PC-3 (cell line): ENCODE measurements at regions not wholly inside any gene's neighbourhood (a gene's known extent, or its start where the extent isn't known, plus 50 kb on each side); places are given as distances from the start of the nearest gene placed in this dataset.

Source experiments
- ATAC-seq: fragments of 200-7000 bp; cut with Tn5 transposase; 2 replicates; pipeline ENCODE4 v1.9.1; 2020; ENCODE audit warnings: mild to moderate bottlenecking, moderate library complexity
- BruUV-seq: library from RNA; stranded (reverse); fragments of 400-500 nt; replicated peaks from 2 replicates; lab custom pipeline; 2021; lab: Mats Ljungman, UMichigan
- CTCF ChIA-PET: fragments of 300-600 bp; sonication (Branson Sonifier 250); formaldehyde crosslinking; loops from one replicate; lab custom pipeline; 2022; ENCODE audit warnings: antibody characterized with exemption; lab: Charles Lee
- POLR2A ChIA-PET: fragments of 300-600 bp; sonication (Branson Sonifier 250); formaldehyde crosslinking; loops from one replicate; lab custom pipeline; 2022; ENCODE audit warnings: antibody characterized with exemption; ENCODE audit not compliant: unreplicated experiment; lab: Charles Lee
- DNase-seq: peaks from one replicate; pipeline ENCODE4 v3.0.0-alpha.2; 2015
- H2AFZ ChIP-seq: fragments of 300-600 bp; sonication (generic); 2 replicates; pipeline ENCODE4 v1.6.0; 2016; ENCODE audit warnings: antibody characterized with exemption, low read length
- H3F3A ChIP-seq: fragments of 300-600 bp; sonication (generic); one replicate; pipeline ENCODE4 v1.6.0; 2017; ENCODE audit warnings: antibody characterized with exemption, low read length, control low read depth, mild to moderate bottlenecking; ENCODE audit not compliant: unreplicated experiment
- H3K27ac ChIP-seq: fragments of 300-600 bp; sonication (generic); 2 replicates; pipeline ENCODE4 v1.5.1; 2016; ENCODE audit warnings: mild to moderate bottlenecking, low read length
- H3K27me3 ChIP-seq: fragments of 300-600 bp; sonication (generic); 2 replicates; pipeline ENCODE4 v1.6.1; 2016; ENCODE audit warnings: low read length, mixed read lengths
- H3K36me3 ChIP-seq: fragments of 300-600 bp; sonication (generic); 2 replicates; pipeline ENCODE4 v1.6.1; 2016; ENCODE audit warnings: low read depth, mixed run types, low read length, mixed read lengths
- H3K4me1 ChIP-seq: fragments of 300-600 bp; sonication (generic); 2 replicates; pipeline ENCODE4 v1.5.1; 2016; ENCODE audit warnings: low read length; ENCODE audit not compliant: insufficient read depth
- H3K4me2 ChIP-seq: fragments of 300-600 bp; sonication (generic); 2 replicates; pipeline ENCODE4 v1.6.0; 2016; ENCODE audit warnings: low read length
- H3K4me3 ChIP-seq: fragments of 300-600 bp; sonication (generic); 2 replicates; pipeline ENCODE4 v1.5.1; 2016; ENCODE audit warnings: mild to moderate bottlenecking, low read length, mixed read lengths
- H3K79me2 ChIP-seq: fragments of 300-600 bp; sonication (generic); 2 replicates; pipeline ENCODE4 v1.6.1; 2017; ENCODE audit warnings: low read length, mixed read lengths
- H3K9ac ChIP-seq: fragments of 300-600 bp; sonication (generic); 2 replicates; pipeline ENCODE4 v1.6.0; 2016; ENCODE audit warnings: mild to moderate bottlenecking, low read length
- H3K9me2 ChIP-seq: fragments of 300-600 bp; sonication (generic); replicated peaks from 2 replicates; pipeline ENCODE4 v1.6.1; 2016; ENCODE audit warnings: mixed run types, low read length, mixed read lengths
- H3K9me3 ChIP-seq: fragments of 300-600 bp; sonication (generic); 2 replicates; pipeline ENCODE4 v1.6.1; 2016; ENCODE audit warnings: low read length, mixed read lengths
- H4K20me1 ChIP-seq: fragments of 300-600 bp; sonication (generic); 2 replicates; pipeline ENCODE4 v1.6.1; 2016; ENCODE audit warnings: low read length, mixed read lengths
- CTCF ChIP-seq: fragments of 300-600 bp; sonication (generic); conservative IDR thresholded peaks from 2 replicates; pipeline ENCODE4 v1.5.1; 2017; ENCODE audit warnings: antibody characterized with exemption, low read depth, mild to moderate bottlenecking, low read length
- EZH2 ChIP-seq: fragments of 300-600 bp; sonication (generic); IDR thresholded peaks from one replicate; pipeline ENCODE4 v1.6.1; 2017; ENCODE audit warnings: antibody characterized with exemption, mild to moderate bottlenecking, low read length; ENCODE audit not compliant: unreplicated experiment
- EZH2phosphoT487 ChIP-seq: fragments of 300-600 bp; sonication (generic); IDR thresholded peaks from 2 replicates; pipeline ENCODE4 v1.6.1; 2018; ENCODE audit warnings: mild to moderate bottlenecking, antibody characterized with exemption, low read length, borderline replicate concordance
- intact Hi-C: fragments of 100-400 bp; cut with micrococcal nuclease; formaldehyde crosslinking; loops from 2 replicates; pipeline ENCODE4 v1.9.0; 2023

GRCh38 chr6:166707045-166707444 lies 80.0 kb upstream of the RPS6KA2 start:
- H3K27ac ChIP-seq, result peak overlapping the region; percentile 2
- peak overlapping the region; percentile 41; the same call in 1 of the 2 replicates for H2AFZ ChIP-seq
- peak; percentile 65 for DNase-seq
- H3F3A ChIP-seq, result no peaks in the 10 kb centered on the region
- H3K27me3 ChIP-seq, result no peaks in the 10 kb centered on the region
- ATAC-seq, result peak; percentile 96
- H3K4me3 ChIP-seq, result no peak overlapping the region
- 0 out of 2 replicates have a peak, but pooled peaks cover 9% of the 10 kb centered on the region for H3K4me1 ChIP-seq
- no peaks in the 10 kb centered on the region for H3K9me3 ChIP-seq
- peak overlapping the region; percentile 35 for H3K4me2 ChIP-seq
- TF ChIP-seq CTCF (peak; percentile 71), EZH2 (no peak)
- ChIA-PET CTCF (interaction anchor here (0.5 to 1.1 kb wide), 5 partner anchors 33 to 79 kb away, joined by 3 to 4 read pairs (median 4); no protein-coding TSS in a partner anchor), POLR2A (no interaction called here)
- intact Hi-C loops, result loop anchor here (2.0 kb wide), 2 partner anchors 14 to 64 kb away; no protein-coding TSS in a partner anchor
- no peaks in the 10 kb centered on the region for H3K36me3 ChIP-seq
- no peaks in the 10 kb centered on the region for H4K20me1 ChIP-seq
- no peaks in the 10 kb centered on the region for H3K79me2 ChIP-seq
- BruUV-seq, result no TSS peak
- H3K9ac ChIP-seq, result 0 out of 2 replicates have a peak overlapping the region, but pooled peaks have one; percentile 4
- no peaks in the 10 kb centered on the region for H3K9me2 ChIP-seq

GRCh38 chr6:166705069-166705468 lies 78.0 kb upstream of the RPS6KA2 start:
- H3K27ac ChIP-seq, result no peak overlapping the region
- no peaks in the 10 kb centered on the region for H3K9me2 ChIP-seq
- H3K9me3 ChIP-seq, result no peaks in the 10 kb centered on the region
- H3K36me3 ChIP-seq, result no peaks in the 10 kb centered on the region
- no peak for ATAC-seq
- H2AFZ ChIP-seq, result no peak overlapping the region
- H3K4me2 ChIP-seq, result no peak overlapping the region
- H3K79me2 ChIP-seq, result no peaks in the 10 kb centered on the region
- ChIA-PET POLR2A (no interaction called here), CTCF (no interaction called here)
- no TSS peak for BruUV-seq
- no peak for DNase-seq
- intact Hi-C loops, result no loop called here
- H3K4me1 ChIP-seq, result 0 out of 2 replicates have a peak, but pooled peaks cover 9% of the 10 kb centered on the region
- TF ChIP-seq EZH2 (no peak), EZH2phosphoT487 (no peak), CTCF (no peak)
- H3F3A ChIP-seq, result no peaks in the 10 kb centered on the region
- H3K9ac ChIP-seq, result no peak overlapping the region
- H4K20me1 ChIP-seq, result no peaks in the 10 kb centered on the region
- H3K4me3 ChIP-seq, result no peak overlapping the region
- no peaks in the 10 kb centered on the region for H3K27me3 ChIP-seq

- TF ChIP-seq CTCF (no peak), EZH2phosphoT487 (no peak), EZH2 (no peak)
- Histone ChIP-seq H3K4me3 (no peak overlapping the region), H4K20me1 (no peaks in the 10 kb centered on the region), H3K9me3 (no peaks in the 10 kb centered on the region), H3K9ac (no peak overlapping the region), H3K27ac (no peak overlapping the region), H3K79me2 (no peaks in the 10 kb centered on the region), H3K9me2 (no peaks in the 10 kb centered on the region), H3K27me3 (no peaks in the 10 kb centered on the region), H3K4me2 (no peak overlapping the region), H3F3A (no peaks in the 10 kb centered on the region), H3K36me3 (no peaks in the 10 kb centered on the region), H2AFZ (no peak overlapping the region), H3K4me1 (0 out of 2 replicates have a peak, but pooled peaks cover 9% of the 10 kb centered on the region)
- no peak for ATAC-seq
- intact Hi-C loops, result no loop called here
- no TSS peak for BruUV-seq
- CTCF ChIA-PET, result no interaction called here
- no peak for DNase-seq
- POLR2A ChIA-PET, result no interaction called here
Measured at GRCh38 chr6:166704171-166704570, 77.1 kb upstream of the RPS6KA2 start.
